Body of pancreas (tissue), 4 donors: ENCODE measurements at regions not wholly inside any gene's neighbourhood (a gene's known extent, or its start where the extent isn't known, plus 50 kb on each side); places are given as distances from the start of the nearest gene placed in this dataset.
A peak's percentile ranks its signal among the peaks of the same experiment; 100 is the strongest.

Experiments
- ATAC-seq: fragments of 150-250 bp; one replicate; pipeline ENCODE4 v1.9.1; 2016
- DNase-seq, 4 donors: peaks; one replicate each; pipeline ENCODE4 v3.0.0-alpha.2; 2019
- H3K27ac ChIP-seq, 4 donors: fragments of 200-600 bp; sonication (generic); 1 replicate in 3 of 4; 2 replicates in 1 of 4; pipeline versions ENCODE4 v1.5.1 to v1.6.1; 2016 to 2019; ENCODE audit warnings: mild to moderate bottlenecking in 1 of 4, mixed read lengths in 1 of 4, moderate library complexity in 1 of 4
- H3K27me3 ChIP-seq, 2 donors: fragments of 200-600 bp; sonication (generic); one replicate each; pipeline ENCODE4 v1.6.0; 2016; ENCODE audit warnings: mild to moderate bottlenecking in 1 of 2
- H3K36me3 ChIP-seq, 2 donors: fragments of 200-600 bp; sonication (generic); replicated peaks in 1 of 2; 2 replicates each; pipeline ENCODE4 v1.5.1; 2016; ENCODE audit warnings: low read depth in 2 of 2; ENCODE audit not compliant: insufficient read depth in 1 of 2
- H3K4me1 ChIP-seq: fragments of 200-600 bp; sonication (generic); one replicate; pipeline ENCODE4 v1.6.0; 2016
- H3K4me3 ChIP-seq, 2 donors: fragments of 200-600 bp; sonication (generic); 1 replicate in 1 of 2; 2 replicates in 1 of 2; pipeline ENCODE4 v1.5.1; 2016 to 2019
- H3K9me3 ChIP-seq, 3 donors: fragments of 200-600 bp; sonication (generic); 1 replicate in 2 of 3; 2 replicates in 1 of 3; pipeline ENCODE4 v1.5.1; 2016
- CTCF ChIP-seq, 7 experiments: fragments of 450-650 bp in 4 of 7; fragments of 200-600 bp in 3 of 7; sonication (generic) in 3 of 7; IDR thresholded peaks; one replicate each; pipeline ENCODE4 v1.5.1; 2016 to 2019; ENCODE audit warnings: antibody characterized with exemption in 7 of 7
- POLR2A ChIP-seq, 3 donors: fragments of 450-650 bp; IDR thresholded peaks; one replicate each; pipeline ENCODE4 v1.6.1; 2016; ENCODE audit warnings: antibody characterized with exemption in 3 of 3, mild to moderate bottlenecking in 2 of 3
- WGBS, 2 donors: methylation state at CpG; one replicate each; pipeline ENCODE4 v1.1.5; 2017; 5-methylcytosine and 5-hydroxymethylcytosine counted together
- intact Hi-C: fragments of 100-400 bp; cut with DNase I; formaldehyde crosslinking; loops from one replicate; pipeline ENCODE4 v1.15.1; 2023

- no peaks in the 10 kb centered on the region for H3K36me3 ChIP-seq
- DNase-seq (no peak), ATAC-seq (no peak)
- H3K4me1 ChIP-seq: no peaks in the 10 kb centered on the region
- H3K9me3 ChIP-seq: no peaks in the 10 kb centered on the region
- TF ChIP-seq CTCF (IDR thresholded peaks at IDR 0.05): no peak
- no peak for TF ChIP-seq POLR2A (IDR thresholded peaks at IDR 0.05)
- H3K27me3 ChIP-seq: no peaks in the 10 kb centered on the region
- H3K27ac ChIP-seq: no peak overlapping the region
- intact Hi-C loops: no loop called here
- WGBS, 2 donors: 70 to 90% methylated on average over 4 of the region's 4 CpGs
- H3K4me3 ChIP-seq: no peak overlapping the region
Observed at GRCh38 chr13:34263681-34264080, 445.7 kb downstream of the RFC3 start.

- intact Hi-C loops: no loop called here
- Histone ChIP-seq H3K36me3 (no peaks in the 10 kb centered on the region), H3K27me3 (no peaks in the 10 kb centered on the region), H3K4me3 (no peak overlapping the region), H3K9me3 (no peaks in the 10 kb centered on the region), H3K4me1 (no peaks in the 10 kb centered on the region), H3K27ac (no peak overlapping the region)
- TF ChIP-seq CTCF (IDR thresholded peaks at IDR 0.05) (no peak), POLR2A (IDR thresholded peaks at IDR 0.05) (no peak)
- DNase-seq (no peak), ATAC-seq (no peak)
- 84% methylated on average over 3 of the region's 3 CpGs for WGBS, 2 donors
Observed at GRCh38 chr13:34265046-34265679, 447.2 kb downstream of the RFC3 start.

GRCh38 chr13:34276764-34277163, 458.8 kb downstream of the RFC3 start:
- TF ChIP-seq CTCF (IDR thresholded peaks at IDR 0.05) (no peak), POLR2A (IDR thresholded peaks at IDR 0.05) (no peak)
- no peak for DNase-seq
- peak overlapping the region in 1 of 4 donors; percentile 39 for H3K27ac ChIP-seq
- intact Hi-C loops: no loop called here
- H3K27me3 ChIP-seq: no peaks in the 10 kb centered on the region
- H3K4me3 ChIP-seq: no peak overlapping the region
- WGBS, 2 donors: 29 to 38% methylated on average over 3 of the region's 3 CpGs
- H3K9me3 ChIP-seq: no peaks in the 10 kb centered on the region
- peaks cover 12% of the 10 kb centered on the region for H3K4me1 ChIP-seq
- H3K36me3 ChIP-seq: no peaks in the 10 kb centered on the region
- ATAC-seq: no peak

GRCh38 chr13:34277936-34278335, 460.0 kb downstream of the RFC3 start:
- peaks cover 12% of the 10 kb centered on the region for H3K4me1 ChIP-seq
- H3K4me3 ChIP-seq: no peak overlapping the region
- ATAC-seq: no peak
- no peak overlapping the region for H3K27ac ChIP-seq
- no peaks in the 10 kb centered on the region for H3K27me3 ChIP-seq
- H3K9me3 ChIP-seq: no peaks in the 10 kb centered on the region
- no peak for TF ChIP-seq POLR2A (IDR thresholded peaks at IDR 0.05)
- no peak for TF ChIP-seq CTCF (IDR thresholded peaks at IDR 0.05)
- DNase-seq: no peak
- H3K36me3 ChIP-seq: no peaks in the 10 kb centered on the region
- 51 to 66% methylated on average over 4 of the region's 4 CpGs for WGBS, 2 donors
- intact Hi-C loops: no loop called here

- DNase-seq (no peak), ATAC-seq (no peak)
- Histone ChIP-seq H3K4me3 (no peak overlapping the region), H3K4me1 (peaks cover 12% of the 10 kb centered on the region), H3K9me3 (no peaks in the 10 kb centered on the region), H3K27me3 (no peaks in the 10 kb centered on the region), H3K27ac (no peak overlapping the region), H3K36me3 (no peaks in the 10 kb centered on the region)
- intact Hi-C loops: no loop called here
- 69 to 71% methylated on average over 2 of the region's 2 CpGs for WGBS, 2 donors
- TF ChIP-seq POLR2A (IDR thresholded peaks at IDR 0.05) (no peak), CTCF (IDR thresholded peaks at IDR 0.05) (no peak)
Observed at GRCh38 chr13:34278780-34279179, 460.8 kb downstream of the RFC3 start.
